Muscle layer of duodenum (tissue), 2 donors: ENCODE measurements at regions not wholly inside any gene's neighbourhood (a gene's known extent, or its start where the extent isn't known, plus 50 kb on each side); places are given as distances from the start of the nearest gene placed in this dataset.
"Not testable (repeated sequence)": the region's sequence is repeated elsewhere in the genome, so short reads cannot be mapped to it uniquely, and the experiment has no call there.

ENCODE experiments used
- H3K27ac ChIP-seq: one replicate; pipeline ENCODE4 v1.7.0; 2013; ENCODE audit warnings: mild to moderate bottlenecking, low read length
- H3K27me3 ChIP-seq: one replicate; pipeline ENCODE4 v1.7.0; 2013; ENCODE audit warnings: low read depth, mild to moderate bottlenecking, control low read depth, low read length
- H3K36me3 ChIP-seq, 2 donors: one replicate each; pipeline ENCODE4 v1.7.0; 2013; ENCODE audit warnings: low read length in 2 of 2, control low read depth in 1 of 2, mild to moderate bottlenecking in 1 of 2; ENCODE audit not compliant: insufficient read depth in 2 of 2, control insufficient read depth in 1 of 2
- H3K4me1 ChIP-seq, 2 donors: one replicate each; pipeline ENCODE4 v1.7.0; 2013; ENCODE audit warnings: low read length in 2 of 2, mild to moderate bottlenecking in 2 of 2, control low read depth in 1 of 2, moderate library complexity in 1 of 2; ENCODE audit not compliant: insufficient read depth in 2 of 2, control insufficient read depth in 1 of 2
- H3K4me3 ChIP-seq, 2 donors: one replicate each; pipeline ENCODE4 v1.7.0; 2013; ENCODE audit warnings: low read length in 2 of 2, low read depth in 1 of 2, mild to moderate bottlenecking in 1 of 2
- H3K9me3 ChIP-seq, 2 donors: one replicate each; pipeline ENCODE4 v1.7.0; 2013; ENCODE audit warnings: low read length in 2 of 2, control low read depth in 1 of 2, mild to moderate bottlenecking in 1 of 2; ENCODE audit not compliant: control insufficient read depth in 1 of 2
- donor health status: healthy.

GRCh38 chr1:102821707-102822106 is 286.6 kb downstream of the COL11A1 start:
- no peaks in the 10 kb centered on the region for H3K9me3 ChIP-seq
- no peaks in the 10 kb centered on the region for H3K27me3 ChIP-seq
- no peak overlapping the region for H3K27ac ChIP-seq
- no peaks in the 10 kb centered on the region for H3K4me1 ChIP-seq
- H3K4me3 ChIP-seq: no peak overlapping the region
- H3K36me3 ChIP-seq: no peaks in the 10 kb centered on the region

DNA sequence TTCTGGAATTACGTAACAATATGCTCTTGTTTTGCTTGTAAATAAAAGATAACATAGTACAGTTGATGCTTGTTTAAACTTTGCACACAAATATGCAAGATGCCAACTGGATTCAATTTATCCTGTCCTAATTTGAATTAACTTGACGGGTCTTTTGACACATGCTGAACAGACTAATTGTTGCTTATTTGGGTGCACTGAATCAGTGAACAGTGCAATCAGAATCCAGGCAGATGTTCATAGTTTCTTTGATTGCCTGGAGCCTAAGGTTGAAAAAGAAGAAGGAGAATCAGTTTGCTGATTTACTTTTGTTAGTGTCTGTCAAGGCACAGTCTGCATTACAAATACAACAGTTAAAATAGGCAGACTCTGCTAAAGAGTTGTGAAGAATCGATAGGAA is 307.9 kb downstream of the COL11A1 start:
- Histone ChIP-seq H3K4me3 (no peak overlapping the region), H3K9me3 (no peaks in the 10 kb centered on the region), H3K27me3 (no peaks in the 10 kb centered on the region), H3K27ac (no peak overlapping the region), H3K4me1 (no peaks in the 10 kb centered on the region), H3K36me3 (no peaks in the 10 kb centered on the region)

DNA sequence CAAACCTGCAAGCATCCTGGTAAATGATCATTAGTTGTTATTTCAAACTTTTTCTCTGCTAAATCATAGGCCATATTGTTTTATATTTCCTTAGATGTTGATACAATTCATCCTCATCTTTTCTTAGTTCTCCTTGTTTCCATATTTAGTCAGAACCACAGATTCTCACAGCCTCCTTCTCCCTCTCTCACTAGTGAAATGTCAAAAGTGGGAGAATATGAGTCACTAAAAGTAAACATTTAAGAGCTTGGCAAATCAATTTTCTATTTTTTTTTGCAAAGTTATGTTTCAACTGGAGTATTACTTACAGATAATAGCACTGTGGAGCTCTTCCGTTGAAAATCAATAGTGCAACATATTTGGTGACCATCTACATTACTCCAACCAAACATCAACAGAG is 308.8 kb downstream of the COL11A1 start:
- Histone ChIP-seq H3K4me3 (no peak overlapping the region), H3K36me3 (no peaks in the 10 kb centered on the region), H3K4me1 (no peaks in the 10 kb centered on the region), H3K27me3 (no peaks in the 10 kb centered on the region), H3K27ac (no peak overlapping the region), H3K9me3 (no peaks in the 10 kb centered on the region)

DNA sequence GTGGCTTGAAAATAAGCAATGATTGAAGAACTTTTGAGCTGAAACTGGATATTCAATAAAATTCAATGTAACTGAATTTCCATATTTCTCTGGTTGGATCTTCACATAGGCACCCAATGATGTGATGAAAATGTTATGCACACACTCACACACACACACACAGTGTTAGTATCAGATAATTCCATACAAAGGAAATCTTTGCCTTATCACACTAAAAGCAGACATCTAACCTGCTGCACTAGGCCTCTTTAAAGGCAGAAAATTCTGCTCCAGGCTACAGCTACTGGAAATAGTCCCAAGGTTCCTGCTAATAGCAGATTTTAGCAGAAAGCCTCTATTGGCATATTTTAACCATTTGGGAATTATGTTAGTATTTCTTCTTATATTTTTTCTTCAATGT is 309.6 kb downstream of the COL11A1 start:
- no peak overlapping the region for H3K27ac ChIP-seq

GRCh38 chr1:102796429-102796828 is 311.9 kb downstream of the COL11A1 start:
- H3K27ac ChIP-seq: no peak overlapping the region
- no peaks in the 10 kb centered on the region for H3K4me1 ChIP-seq
- H3K9me3 ChIP-seq: no peaks in the 10 kb centered on the region
- no peaks in the 10 kb centered on the region for H3K27me3 ChIP-seq
- H3K36me3 ChIP-seq: no peaks in the 10 kb centered on the region
- H3K4me3 ChIP-seq: no peak overlapping the region

More for the DNA sequence above, 309.6 kb downstream of the COL11A1 start:
- H3K27me3 ChIP-seq: no peaks in the 10 kb centered on the region
- no peaks in the 10 kb centered on the region for H3K36me3 ChIP-seq
- no peaks in the 10 kb centered on the region for H3K4me1 ChIP-seq
- no peaks in the 10 kb centered on the region for H3K9me3 ChIP-seq
- H3K4me3 ChIP-seq: no peak overlapping the region

- H3K4me1 ChIP-seq: no peaks in the 10 kb centered on the region
- no peak overlapping the region for H3K4me3 ChIP-seq
- no peaks in the 10 kb centered on the region for H3K36me3 ChIP-seq
- no peak overlapping the region for H3K27ac ChIP-seq
- no peaks in the 10 kb centered on the region for H3K9me3 ChIP-seq
- no peaks in the 10 kb centered on the region for H3K27me3 ChIP-seq
Observed at GRCh38 chr1:102790997-102791396, 317.3 kb downstream of the COL11A1 start.

- H3K36me3 ChIP-seq, H3K4me3 ChIP-seq, H3K9me3 ChIP-seq, H3K27ac ChIP-seq, H3K27me3 ChIP-seq, H3K4me1 ChIP-seq: not testable (repeated sequence)
Observed at GRCh38 chr1:102789951-102790350, 318.4 kb downstream of the COL11A1 start.

DNA sequence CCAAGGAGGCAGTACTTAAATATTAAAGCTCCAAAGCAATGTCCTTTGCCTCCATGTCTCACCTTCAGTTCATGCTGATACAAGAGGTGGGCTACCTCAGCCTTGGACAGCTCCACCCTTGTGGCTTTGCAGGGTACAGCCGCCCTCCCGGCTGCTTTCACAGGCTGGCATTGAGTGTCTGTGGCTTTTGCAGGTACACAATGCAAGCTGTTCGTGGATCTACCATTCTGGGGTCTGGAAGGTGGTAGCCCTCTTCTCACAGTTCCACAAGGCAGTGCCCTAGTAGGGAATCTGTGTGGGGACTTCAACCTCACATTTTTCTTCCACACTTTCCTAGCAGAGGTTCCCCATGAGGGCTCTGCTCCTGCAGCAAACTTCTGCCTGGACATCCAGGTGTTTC is 324.8 kb downstream of the COL11A1 start:
- no peaks in the 10 kb centered on the region for H3K4me1 ChIP-seq
- no peaks in the 10 kb centered on the region for H3K27me3 ChIP-seq
- no peak overlapping the region for H3K4me3 ChIP-seq
- no peaks in the 10 kb centered on the region for H3K9me3 ChIP-seq
- no peak overlapping the region for H3K27ac ChIP-seq
- no peaks in the 10 kb centered on the region for H3K36me3 ChIP-seq

DNA sequence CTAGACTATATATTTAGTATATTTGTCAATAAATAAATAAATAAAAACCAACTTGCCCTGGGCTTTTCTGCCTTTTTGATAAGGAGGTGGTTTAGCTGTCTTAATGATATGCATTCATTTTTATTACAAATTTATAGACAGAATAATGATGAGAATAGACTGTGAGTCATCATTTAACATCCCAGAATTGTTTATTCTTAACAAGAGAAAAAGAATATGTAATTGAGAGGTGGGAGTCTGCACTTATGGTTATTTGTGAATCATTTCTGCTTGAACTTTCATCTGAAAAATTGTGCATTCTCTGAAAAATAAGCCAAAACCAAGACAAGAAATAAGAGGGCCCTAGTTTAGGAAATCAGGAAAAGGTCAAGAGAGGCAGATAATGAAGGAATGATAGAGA is 326.2 kb downstream of the COL11A1 start:
- H3K4me3 ChIP-seq: no peak overlapping the region
- H3K4me1 ChIP-seq: no peaks in the 10 kb centered on the region
- H3K9me3 ChIP-seq: no peaks in the 10 kb centered on the region
- H3K36me3 ChIP-seq: no peaks in the 10 kb centered on the region
- H3K27me3 ChIP-seq: no peaks in the 10 kb centered on the region
- H3K27ac ChIP-seq: no peak overlapping the region

DNA sequence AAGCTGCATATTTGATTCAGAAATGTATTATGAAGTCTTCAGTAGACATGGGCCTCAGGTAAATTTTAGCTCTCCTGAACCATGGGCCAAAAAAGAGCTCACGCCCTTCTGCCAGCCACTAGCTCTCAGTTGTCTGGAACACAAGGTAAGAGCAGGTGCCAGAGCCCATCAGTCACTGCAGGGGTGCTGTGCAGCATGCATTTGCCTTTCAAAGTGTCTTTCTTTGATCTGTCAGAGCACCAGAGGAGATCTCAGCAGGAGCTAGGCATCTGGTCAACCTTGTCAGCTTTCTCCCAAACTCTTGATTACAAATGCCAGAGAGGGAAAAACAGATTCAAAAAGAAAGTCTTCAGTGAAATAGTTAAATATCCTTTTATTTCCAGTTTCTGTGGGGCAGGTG is 332.3 kb downstream of the COL11A1 start:
- Histone ChIP-seq H3K27ac (no peak overlapping the region), H3K9me3 (no peaks in the 10 kb centered on the region), H3K4me3 (no peak overlapping the region), H3K4me1 (no peaks in the 10 kb centered on the region), H3K36me3 (no peaks in the 10 kb centered on the region), H3K27me3 (no peaks in the 10 kb centered on the region)

DNA sequence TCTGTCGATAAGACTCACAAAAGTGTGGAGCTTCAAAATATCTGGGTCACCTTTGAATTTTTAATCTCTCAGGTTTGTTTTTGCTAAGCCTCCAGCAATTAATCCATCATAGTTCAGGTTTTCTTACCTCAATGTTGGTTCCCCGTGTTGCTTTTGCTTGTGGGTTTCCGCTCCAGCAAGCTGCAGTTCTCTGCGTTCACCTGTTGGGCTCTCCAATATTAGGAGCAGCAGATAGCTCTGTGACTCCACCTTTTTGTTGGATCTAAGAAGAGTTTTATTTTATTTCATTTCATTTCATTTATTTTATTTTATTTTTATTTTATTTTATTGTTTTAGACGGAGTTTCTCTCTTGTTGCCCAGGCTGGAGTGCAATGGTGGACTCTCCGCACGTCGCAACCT is 335.5 kb downstream of the COL11A1 start:
- H3K27me3 ChIP-seq: no peaks in the 10 kb centered on the region
- no peaks in the 10 kb centered on the region for H3K36me3 ChIP-seq
- no peak overlapping the region for H3K4me3 ChIP-seq
- H3K4me1 ChIP-seq: no peaks in the 10 kb centered on the region
- no peak overlapping the region for H3K27ac ChIP-seq
- no peaks in the 10 kb centered on the region for H3K9me3 ChIP-seq

- no peaks in the 10 kb centered on the region for H3K27me3 ChIP-seq
- H3K36me3 ChIP-seq: no peaks in the 10 kb centered on the region
- no peaks in the 10 kb centered on the region for H3K4me1 ChIP-seq
- H3K9me3 ChIP-seq: no peaks in the 10 kb centered on the region
- H3K4me3 ChIP-seq: no peak overlapping the region
- H3K27ac ChIP-seq: no peak overlapping the region
Observed at GRCh38 chr1:102758418-102758817, 349.9 kb downstream of the COL11A1 start.
